NCI-H524 treated with DMSO at 0.1 percent for 48 hours (cell line): ENCODE measurements at regions not wholly inside any gene's neighbourhood (a gene's known extent, or its start where the extent isn't known, plus 50 kb on each side); places are given as distances from the start of the nearest gene placed in this dataset.
A peak's percentile ranks its signal among the peaks of the same experiment; 100 is the strongest.

Experiments used
- DNase-seq: peaks from one replicate; lab custom pipeline; 2025; lab: John Stamatoyannopoulos, UW

GRCh38 chr21:40985370-40985769 lies 138.4 kb upstream of the DSCAM start:
- DNase-seq = peak; percentile 87

GRCh38 chr21:40990366-40990765 lies 143.4 kb upstream of the DSCAM start:
- DNase-seq = no peak

- no peak for DNase-seq
These were observed 150.9 kb upstream of the DSCAM start for GRCh38 chr21:40997831-40998230.

GRCh38 chr21:41000838-41001237 lies 153.9 kb upstream of the DSCAM start:
- DNase-seq = no peak

- no peak for DNase-seq
These were observed 159.7 kb upstream of the DSCAM start for GRCh38 chr21:41006636-41007035.

GRCh38 chr21:41008351-41008750 lies 159.6 kb upstream of the BACE2 start:
- no peak for DNase-seq

- no peak for DNase-seq
These were observed 159.0 kb upstream of the BACE2 start for GRCh38 chr21:41008974-41009373.

- no peak for DNase-seq
These were observed 158.4 kb upstream of the BACE2 start for GRCh38 chr21:41009398-41010100.

- no peak for DNase-seq
These were observed 157.9 kb upstream of the BACE2 start for GRCh38 chr21:41010101-41010435.

- DNase-seq = no peak
These were observed 156.7 kb upstream of the BACE2 start for GRCh38 chr21:41011098-41011731.

- no peak for DNase-seq
These were observed 156.0 kb upstream of the BACE2 start for GRCh38 chr21:41011951-41012366.

- no peak for DNase-seq
These were observed 155.5 kb upstream of the BACE2 start for GRCh38 chr21:41012425-41012824.

GRCh38 chr21:41016472-41016871 lies 151.5 kb upstream of the BACE2 start:
- DNase-seq = peak; percentile 24

GRCh38 chr21:41018431-41018830 lies 149.5 kb upstream of the BACE2 start:
- no peak for DNase-seq

GRCh38 chr21:41023936-41024335 lies 144.0 kb upstream of the BACE2 start:
- no peak for DNase-seq

- DNase-seq = no peak
These were observed 143.6 kb upstream of the BACE2 start for GRCh38 chr21:41024341-41024740.

- no peak for DNase-seq
These were observed 143.2 kb upstream of the BACE2 start for GRCh38 chr21:41024746-41025254.

- DNase-seq = no peak
These were observed 138.4 kb upstream of the BACE2 start for GRCh38 chr21:41029571-41029970.

GRCh38 chr21:41031701-41032220 lies 136.2 kb upstream of the BACE2 start:
- DNase-seq = no peak

- DNase-seq = no peak
These were observed 135.4 kb upstream of the BACE2 start for GRCh38 chr21:41032541-41032940.

GRCh38 chr21:41037212-41037611 lies 130.7 kb upstream of the BACE2 start:
- DNase-seq = no peak

- DNase-seq = no peak
These were observed 130.0 kb upstream of the BACE2 start for GRCh38 chr21:41037936-41038335.

- no peak for DNase-seq
These were observed 124.9 kb upstream of the BACE2 start for GRCh38 chr21:41043014-41043413.
